CD4-positive, alpha-beta memory T cell (primary cell): ENCODE measurements at regions not wholly inside any gene's neighbourhood (a gene's known extent, or its start where the extent isn't known, plus 50 kb on each side); places are given as distances from the start of the nearest gene placed in this dataset.
"Not testable (repeated sequence)": the region's sequence is repeated elsewhere in the genome, so short reads cannot be mapped to it uniquely, and the experiment has no call there.

Experiments
- CTCF ChIA-PET: fragments of 350-600 bp; sonication (Branson Sonifier 250); formaldehyde crosslinking; loops from one replicate; lab custom pipeline; 2021; ENCODE audit warnings: inconsistent platforms; ENCODE audit not compliant: partially characterized antibody; lab: Charles Lee
- POLR2A ChIA-PET: fragments of 350-600 bp; sonication (Branson Sonifier 250); formaldehyde crosslinking; loops from one replicate; lab custom pipeline; 2021; ENCODE audit not compliant: partially characterized antibody; lab: Charles Lee
- DNase-seq, 5 donors: peaks; one replicate each; pipeline versions ENCODE4 v3.0.0 to v3.0.0-alpha.2; 2020 to 2022; ENCODE audit warnings: mixed read lengths in 1 of 5
- H3K27ac ChIP-seq: one replicate; pipeline ENCODE4 v1.7.0; 2013; ENCODE audit warnings: low read depth, low read length
- H3K27me3 ChIP-seq: 2 replicates; pipeline ENCODE4 v1.7.0; 2013; ENCODE audit warnings: mild to moderate bottlenecking, low read length, moderate library complexity; ENCODE audit not compliant: insufficient read depth
- H3K36me3 ChIP-seq: 2 replicates; pipeline ENCODE4 v1.7.0; 2013; ENCODE audit warnings: mild to moderate bottlenecking, low read length, moderate library complexity; ENCODE audit not compliant: insufficient read depth
- H3K4me1 ChIP-seq: 2 replicates; pipeline ENCODE4 v1.7.0; 2013; ENCODE audit warnings: mild to moderate bottlenecking, low read length, moderate library complexity; ENCODE audit not compliant: insufficient read depth
- H3K4me3 ChIP-seq, 2 donors: one replicate each; pipeline ENCODE4 v1.7.0; 2013; ENCODE audit warnings: low read length in 2 of 2, mild to moderate bottlenecking in 1 of 2
- H3K9me3 ChIP-seq, 2 donors: one replicate each; pipeline ENCODE4 v1.7.0; 2013; ENCODE audit warnings: low read length in 2 of 2, control low read depth in 1 of 2; ENCODE audit not compliant: control insufficient read depth in 1 of 2
- H3K27ac Mint-ChIP-seq, 7 donors: one replicate each; pipeline ENCODE4 v1.8.0; 2020 to 2021; ENCODE audit warnings: mixed read lengths in 7 of 7, mild to moderate bottlenecking in 6 of 7, inconsistent platforms in 3 of 7, moderate library complexity in 3 of 7
- H3K27me3 Mint-ChIP-seq, 2 donors: one replicate each; pipeline ENCODE4 v1.8.0; 2020 to 2021; ENCODE audit warnings: mixed read lengths in 2 of 2
- H3K36me3 Mint-ChIP-seq, 2 donors: one replicate each; pipeline ENCODE4 v1.8.0; 2020 to 2021; ENCODE audit warnings: mixed read lengths in 2 of 2, inconsistent platforms in 1 of 2, mild to moderate bottlenecking in 1 of 2
- H3K4me1 Mint-ChIP-seq, 4 donors: one replicate each; pipeline ENCODE4 v1.8.0; 2020 to 2021; ENCODE audit warnings: mixed read lengths in 4 of 4, mild to moderate bottlenecking in 1 of 4
- H3K4me3 Mint-ChIP-seq, 8 donors: one replicate each; pipeline ENCODE4 v1.8.0; 2020 to 2021; ENCODE audit warnings: mixed read lengths in 8 of 8, mild to moderate bottlenecking in 7 of 8, moderate library complexity in 6 of 8, inconsistent platforms in 3 of 8
- H3K9me3 Mint-ChIP-seq, 8 donors: one replicate each; pipeline ENCODE4 v1.8.0; 2020 to 2021; ENCODE audit warnings: mixed read lengths in 8 of 8, mild to moderate bottlenecking in 5 of 8, inconsistent platforms in 3 of 8, moderate library complexity in 1 of 8
- intact Hi-C: fragments of 100-400 bp; cut with micrococcal nuclease; formaldehyde crosslinking; loops from one replicate; pipeline ENCODE4 v1.15.1; 2023

GRCh38 chr3:191987831-191988350, 526.9 kb downstream of the PYDC2 start:
- Mint-ChIP-seq H3K27me3 (no peaks in the 10 kb centered on the region), H3K36me3 (no peaks in the 10 kb centered on the region), H3K27ac (no peak overlapping the region), H3K4me1 (no peaks in the 10 kb centered on the region), H3K4me3 (no peak overlapping the region), H3K9me3 (peaks cover 0 to 36% (median 20%) of the 10 kb centered on the region in 8 donors)
- intact Hi-C loops: no loop called here
- Histone ChIP-seq H3K4me1 (no peaks in the 10 kb centered on the region), H3K27me3 (no peaks in the 10 kb centered on the region), H3K4me3 (no peak overlapping the region), H3K9me3 (no peaks in the 10 kb centered on the region), H3K36me3 (no peaks in the 10 kb centered on the region), H3K27ac (no peak overlapping the region)
- DNase-seq: no peak
- POLR2A ChIA-PET: no interaction called here
- CTCF ChIA-PET: no interaction called here

GRCh38 chr3:191993952-191994351, 533.0 kb downstream of the PYDC2 start:
- peaks cover 4 to 55% (median 32%) of the 10 kb centered on the region in 8 donors for H3K9me3 Mint-ChIP-seq
- H3K4me3 ChIP-seq, H3K4me1 ChIP-seq, H3K27me3 ChIP-seq, POLR2A ChIA-PET, H3K36me3 Mint-ChIP-seq, H3K27ac ChIP-seq, H3K4me1 Mint-ChIP-seq, intact Hi-C loops, H3K36me3 ChIP-seq, H3K27me3 Mint-ChIP-seq, H3K27ac Mint-ChIP-seq, CTCF ChIA-PET, H3K4me3 Mint-ChIP-seq, DNase-seq, H3K9me3 ChIP-seq: not testable (repeated sequence)

- H3K9me3 Mint-ChIP-seq: peaks cover 4 to 35% (median 21%) of the 10 kb centered on the region in 8 donors
- no peak overlapping the region for H3K4me3 ChIP-seq
- CTCF ChIA-PET: no interaction called here
- H3K27me3 ChIP-seq: no peaks in the 10 kb centered on the region
- no peaks in the 10 kb centered on the region for H3K4me1 ChIP-seq
- no peak overlapping the region for H3K27ac Mint-ChIP-seq
- no peaks in the 10 kb centered on the region for H3K9me3 ChIP-seq
- no peaks in the 10 kb centered on the region for H3K27me3 Mint-ChIP-seq
- H3K27ac ChIP-seq: no peak overlapping the region
- H3K4me3 Mint-ChIP-seq: no peak overlapping the region
- intact Hi-C loops: no loop called here
- no peak for DNase-seq
- H3K36me3 ChIP-seq: no peaks in the 10 kb centered on the region
- POLR2A ChIA-PET: no interaction called here
- H3K4me1 Mint-ChIP-seq: no peaks in the 10 kb centered on the region
- no peaks in the 10 kb centered on the region for H3K36me3 Mint-ChIP-seq
Observed at GRCh38 chr3:191997093-191997492, 536.1 kb downstream of the PYDC2 start.

GRCh38 chr3:191997579-191998268, 536.8 kb downstream of the PYDC2 start:
- Histone ChIP-seq H3K4me3 (no peak overlapping the region), H3K27me3 (no peaks in the 10 kb centered on the region), H3K4me1 (no peaks in the 10 kb centered on the region), H3K36me3 (no peaks in the 10 kb centered on the region), H3K27ac (no peak overlapping the region), H3K9me3 (no peaks in the 10 kb centered on the region)
- CTCF ChIA-PET: no interaction called here
- intact Hi-C loops: no loop called here
- Mint-ChIP-seq H3K27ac (no peak overlapping the region), H3K4me3 (no peak overlapping the region), H3K27me3 (no peaks in the 10 kb centered on the region), H3K9me3 (peaks cover 4 to 29% (median 15%) of the 10 kb centered on the region in 8 donors), H3K36me3 (no peaks in the 10 kb centered on the region), H3K4me1 (no peaks in the 10 kb centered on the region)
- POLR2A ChIA-PET: no interaction called here
- DNase-seq: no peak

GRCh38 chr3:192001218-192001617, 540.3 kb downstream of the PYDC2 start:
- no peak for DNase-seq
- intact Hi-C loops: no loop called here
- H3K36me3 ChIP-seq: no peaks in the 10 kb centered on the region
- H3K4me3 Mint-ChIP-seq: no peak overlapping the region
- no peaks in the 10 kb centered on the region for H3K4me1 Mint-ChIP-seq
- H3K4me1 ChIP-seq: no peaks in the 10 kb centered on the region
- CTCF ChIA-PET: no interaction called here
- H3K27me3 Mint-ChIP-seq: no peaks in the 10 kb centered on the region
- POLR2A ChIA-PET: no interaction called here
- H3K27ac Mint-ChIP-seq: no peak overlapping the region
- no peaks in the 10 kb centered on the region for H3K36me3 Mint-ChIP-seq
- no peaks in the 10 kb centered on the region for H3K27me3 ChIP-seq
- no peaks in the 10 kb centered on the region for H3K9me3 ChIP-seq
- H3K4me3 ChIP-seq: no peak overlapping the region
- H3K27ac ChIP-seq: no peak overlapping the region
- H3K9me3 Mint-ChIP-seq: peaks cover 0 to 8% (median 3%) of the 10 kb centered on the region in 8 donors

GRCh38 chr3:192005989-192006388, 545.0 kb downstream of the PYDC2 start:
- POLR2A ChIA-PET: no interaction called here
- no peaks in the 10 kb centered on the region for H3K4me1 ChIP-seq
- intact Hi-C loops: no loop called here

GRCh38 chr3:192009903-192010302, 548.9 kb downstream of the PYDC2 start:
- ChIA-PET POLR2A (no interaction called here), CTCF (no interaction called here)
- no peak for DNase-seq
- intact Hi-C loops: no loop called here
- Histone ChIP-seq H3K27ac (no peak overlapping the region), H3K36me3 (no peaks in the 10 kb centered on the region), H3K4me1 (no peaks in the 10 kb centered on the region), H3K9me3 (no peaks in the 10 kb centered on the region), H3K4me3 (no peak overlapping the region), H3K27me3 (no peaks in the 10 kb centered on the region)
- H3K27me3 Mint-ChIP-seq: no peaks in the 10 kb centered on the region
- H3K4me1 Mint-ChIP-seq: no peaks in the 10 kb centered on the region
- H3K9me3 Mint-ChIP-seq: peaks cover 0 to 13% (median 8%) of the 10 kb centered on the region in 8 donors
- no peak overlapping the region for H3K4me3 Mint-ChIP-seq
- H3K27ac Mint-ChIP-seq: no peak overlapping the region
- H3K36me3 Mint-ChIP-seq: no peaks in the 10 kb centered on the region

More at GRCh38 chr3:192005989-192006388, 545.0 kb downstream of the PYDC2 start:
- H3K4me1 Mint-ChIP-seq: no peaks in the 10 kb centered on the region
- CTCF ChIA-PET: no interaction called here
- no peak overlapping the region for H3K27ac ChIP-seq
- H3K27me3 ChIP-seq: no peaks in the 10 kb centered on the region
- H3K27me3 Mint-ChIP-seq: no peaks in the 10 kb centered on the region
- no peaks in the 10 kb centered on the region for H3K9me3 ChIP-seq
- H3K4me3 Mint-ChIP-seq: no peak overlapping the region
- peaks cover 0 to 8% (median 3%) of the 10 kb centered on the region in 8 donors for H3K9me3 Mint-ChIP-seq
- no peak overlapping the region for H3K4me3 ChIP-seq
- no peaks in the 10 kb centered on the region for H3K36me3 Mint-ChIP-seq
- H3K27ac Mint-ChIP-seq: no peak overlapping the region
- H3K36me3 ChIP-seq: no peaks in the 10 kb centered on the region
- no peak for DNase-seq
